Upper lobe of right lung (tissue), 1 donor: ENCODE measurements at regions not wholly inside any gene's neighbourhood (a gene's known extent, or its start where the extent isn't known, plus 50 kb on each side); places are given as distances from the start of the nearest gene placed in this dataset.

Experiments
- ATAC-seq: fragments of 200-7000 bp; cut with Tn5 transposase; one replicate; pipeline ENCODE4 v1.9.1; 2020; ENCODE audit warnings: mild to moderate bottlenecking, moderate library complexity
- DNase-seq: peaks from one replicate; pipeline ENCODE4 v3.0.0-alpha.2; 2020
- H3K27ac ChIP-seq: fragments of 200-600 bp; one replicate; pipeline ENCODE4 v1.8.0; 2022
- H3K27me3 ChIP-seq: fragments of 200-600 bp; one replicate; pipeline ENCODE4 v1.8.0; 2022; ENCODE audit warnings: mild to moderate bottlenecking
- H3K36me3 ChIP-seq: fragments of 200-600 bp; one replicate; pipeline ENCODE4 v1.8.0; 2022
- H3K4me1 ChIP-seq: fragments of 200-600 bp; one replicate; pipeline ENCODE4 v1.8.0; 2022
- H3K4me3 ChIP-seq: fragments of 200-600 bp; one replicate; pipeline ENCODE4 v1.8.0; 2022; ENCODE audit warnings: mild to moderate bottlenecking
- H3K9me3 ChIP-seq: fragments of 200-600 bp; one replicate; pipeline ENCODE4 v1.8.0; 2022
- intact Hi-C: fragments of 100-400 bp; cut with DNase I; formaldehyde crosslinking; loops from one replicate; pipeline ENCODE4 v1.11.0; 2022
- TF ChIP-seq, protein P1 (sequence below): fragments of 200-600 bp; IDR thresholded peaks from one replicate; pipeline ENCODE4 v1.8.0; 2022; ENCODE audit warnings: antibody characterized with exemption
- donor health status: DM: no; HTN: yes; CAD: no; lungs with severe emphysema.

DNA sequence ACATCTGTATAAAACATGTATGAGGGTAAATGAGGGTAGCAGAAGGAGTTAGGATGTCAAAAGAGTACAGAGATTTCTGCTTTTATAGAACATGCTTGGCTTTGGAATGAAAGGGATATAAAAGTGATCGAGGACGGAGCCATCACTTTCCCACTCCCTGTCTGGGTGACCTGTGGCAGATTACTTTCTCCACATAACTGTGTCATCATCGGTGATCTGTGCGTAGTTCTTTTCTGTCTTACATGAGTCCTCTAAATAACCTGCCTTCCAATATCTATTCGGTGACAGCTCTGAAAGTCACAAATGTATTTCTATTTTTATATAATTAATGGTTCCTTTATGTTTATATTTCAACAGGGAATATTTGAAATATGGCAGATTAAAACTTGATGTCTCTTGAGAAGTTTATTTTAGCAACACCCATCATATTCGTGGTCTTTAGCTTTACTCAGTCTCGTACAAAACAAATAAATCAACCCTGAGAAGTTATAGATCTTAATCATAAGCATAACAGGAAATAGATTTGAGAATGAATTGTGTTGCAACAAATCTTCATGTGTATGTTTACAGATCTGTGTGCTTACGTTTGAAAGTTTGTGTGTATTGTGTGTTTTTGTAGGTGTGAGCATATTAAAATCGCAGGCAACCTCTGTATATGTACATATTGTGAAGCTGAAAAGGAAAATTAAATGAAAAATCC is 1094.3 kb downstream of the EFNB2 start:
- Histone ChIP-seq H3K4me3 (no peak overlapping the region), H3K27me3 (no peaks in the 10 kb centered on the region), H3K9me3 (no peaks in the 10 kb centered on the region), H3K27ac (no peak overlapping the region), H3K4me1 (peaks cover 2% of the 10 kb centered on the region), H3K36me3 (no peaks in the 10 kb centered on the region)
- intact Hi-C loops: no loop called here
- no peak for DNase-seq
- no peak for ATAC-seq
- TF ChIP-seq, protein P1, sequence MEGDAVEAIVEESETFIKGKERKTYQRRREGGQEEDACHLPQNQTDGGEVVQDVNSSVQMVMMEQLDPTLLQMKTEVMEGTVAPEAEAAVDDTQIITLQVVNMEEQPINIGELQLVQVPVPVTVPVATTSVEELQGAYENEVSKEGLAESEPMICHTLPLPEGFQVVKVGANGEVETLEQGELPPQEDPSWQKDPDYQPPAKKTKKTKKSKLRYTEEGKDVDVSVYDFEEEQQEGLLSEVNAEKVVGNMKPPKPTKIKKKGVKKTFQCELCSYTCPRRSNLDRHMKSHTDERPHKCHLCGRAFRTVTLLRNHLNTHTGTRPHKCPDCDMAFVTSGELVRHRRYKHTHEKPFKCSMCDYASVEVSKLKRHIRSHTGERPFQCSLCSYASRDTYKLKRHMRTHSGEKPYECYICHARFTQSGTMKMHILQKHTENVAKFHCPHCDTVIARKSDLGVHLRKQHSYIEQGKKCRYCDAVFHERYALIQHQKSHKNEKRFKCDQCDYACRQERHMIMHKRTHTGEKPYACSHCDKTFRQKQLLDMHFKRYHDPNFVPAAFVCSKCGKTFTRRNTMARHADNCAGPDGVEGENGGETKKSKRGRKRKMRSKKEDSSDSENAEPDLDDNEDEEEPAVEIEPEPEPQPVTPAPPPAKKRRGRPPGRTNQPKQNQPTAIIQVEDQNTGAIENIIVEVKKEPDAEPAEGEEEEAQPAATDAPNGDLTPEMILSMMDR: no peak

DNA sequence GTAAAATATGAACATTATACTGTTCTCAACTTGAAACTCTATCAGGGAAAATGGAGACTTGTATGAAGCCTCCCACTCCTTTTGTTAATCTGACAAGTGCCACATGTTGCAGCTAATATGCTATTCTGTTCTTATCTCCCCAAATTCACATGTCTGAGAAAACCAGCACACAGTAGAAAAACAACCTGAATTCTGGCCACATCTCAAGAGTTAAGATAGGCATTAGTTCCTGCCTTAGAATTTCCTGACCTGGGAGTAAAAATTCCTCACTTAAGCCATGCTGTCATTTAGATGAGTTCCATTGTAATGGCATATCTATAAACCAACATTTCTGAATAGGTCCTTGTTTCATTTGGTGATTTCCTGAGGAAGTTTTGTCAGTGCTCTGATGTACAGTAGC is 1098.5 kb downstream of the EFNB2 start:
- DNase-seq: no peak
- no peaks in the 10 kb centered on the region for H3K9me3 ChIP-seq
- TF ChIP-seq, protein P1: no peak
- no peaks in the 10 kb centered on the region for H3K36me3 ChIP-seq
- no peak overlapping the region for H3K27ac ChIP-seq
- intact Hi-C loops: no loop called here
- no peak for ATAC-seq
- no peaks in the 10 kb centered on the region for H3K4me1 ChIP-seq
- no peak overlapping the region for H3K4me3 ChIP-seq
- H3K27me3 ChIP-seq: no peaks in the 10 kb centered on the region

DNA sequence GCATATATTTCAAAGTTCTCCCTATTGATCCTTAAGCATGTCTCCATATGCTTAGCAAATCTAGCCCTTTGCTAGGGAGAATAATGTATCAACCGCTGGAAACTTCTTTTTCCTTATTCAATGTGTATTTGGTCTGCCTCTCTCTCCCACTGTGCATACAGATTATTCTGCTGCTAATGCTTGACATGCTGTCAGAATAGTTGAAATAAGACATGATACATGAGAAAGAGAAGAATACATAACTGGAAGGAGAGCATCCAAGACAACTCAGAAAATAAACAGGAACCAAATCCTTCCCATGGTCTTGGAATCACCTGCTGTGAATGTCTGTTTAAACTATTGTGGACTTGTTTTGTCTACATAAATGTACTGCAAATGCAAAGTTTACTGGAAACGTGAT is 1103.0 kb downstream of the EFNB2 start:
- Histone ChIP-seq H3K4me1 (no peaks in the 10 kb centered on the region), H3K36me3 (no peaks in the 10 kb centered on the region), H3K9me3 (no peaks in the 10 kb centered on the region), H3K4me3 (no peak overlapping the region), H3K27me3 (no peaks in the 10 kb centered on the region), H3K27ac (no peak overlapping the region)
- intact Hi-C loops: no loop called here
- TF ChIP-seq, protein P1: no peak
- DNase-seq (no peak), ATAC-seq (no peak)

DNA sequence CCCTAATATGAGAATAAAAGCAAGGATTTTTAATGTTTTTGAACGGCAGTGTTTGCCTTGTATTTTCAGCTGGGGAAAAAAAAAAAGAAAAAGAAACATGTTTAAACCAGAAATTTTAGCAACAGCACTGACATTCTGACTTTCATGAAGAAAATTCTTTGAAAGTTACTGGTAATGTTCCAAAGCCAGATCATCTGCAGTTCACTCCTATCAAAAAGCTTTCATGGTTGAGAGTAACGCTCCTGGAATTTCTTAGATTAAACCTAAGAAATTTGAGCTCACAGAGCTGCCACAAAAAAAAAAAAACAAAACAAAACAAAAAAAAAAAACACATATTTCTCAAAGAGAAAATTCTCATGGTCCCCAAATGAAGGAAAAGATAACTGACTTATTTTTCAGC is 1106.7 kb downstream of the EFNB2 start:
- no peak overlapping the region for H3K27ac ChIP-seq

DNA sequence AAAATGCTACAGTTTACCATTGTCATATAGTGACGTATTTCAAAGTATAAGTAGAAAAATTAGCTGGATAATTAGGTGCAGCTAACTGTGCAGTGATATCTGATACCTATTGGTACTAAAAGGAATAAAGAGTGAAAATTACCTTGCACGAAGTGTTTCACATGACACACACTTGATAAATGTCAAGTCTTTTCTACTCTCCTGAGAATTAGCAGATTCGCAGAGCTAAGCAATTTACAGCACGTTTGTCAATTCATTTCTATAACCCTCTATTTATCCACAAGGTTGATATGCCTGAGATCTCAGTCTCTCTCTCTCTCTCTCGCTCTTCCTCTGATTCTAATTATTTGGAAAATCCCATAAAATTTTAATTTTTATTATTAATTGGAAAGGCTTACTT is 1109.0 kb downstream of the EFNB2 start:
- no peak for DNase-seq
- intact Hi-C loops: no loop called here
- H3K27me3 ChIP-seq: no peaks in the 10 kb centered on the region

More for the DNA sequence above, 1106.7 kb downstream of the EFNB2 start:
- ATAC-seq (no peak), DNase-seq (no peak)
- Histone ChIP-seq H3K27me3 (no peaks in the 10 kb centered on the region), H3K4me3 (no peak overlapping the region), H3K9me3 (no peaks in the 10 kb centered on the region), H3K36me3 (no peaks in the 10 kb centered on the region), H3K4me1 (no peaks in the 10 kb centered on the region)
- intact Hi-C loops: no loop called here
- TF ChIP-seq, protein P1: no peak

More for the DNA sequence above, 1109.0 kb downstream of the EFNB2 start:
- no peaks in the 10 kb centered on the region for H3K4me1 ChIP-seq
- H3K4me3 ChIP-seq: no peak overlapping the region
- no peaks in the 10 kb centered on the region for H3K36me3 ChIP-seq
- no peak for ATAC-seq
- no peak overlapping the region for H3K27ac ChIP-seq
- TF ChIP-seq, protein P1: no peak
- no peaks in the 10 kb centered on the region for H3K9me3 ChIP-seq
